ENCODE measurements at regions not wholly inside any gene's neighbourhood (a gene's known extent, or its start where the extent isn't known, plus 50 kb on each side); places are given as distances from the start of the nearest gene placed in this dataset.

GRCh38 chr11:134640971-134641968 is 229.2 kb upstream of the B3GAT1 start:
- peak in 2 of 4 experiments; percentile 2 to 6 for DNase-seq

DNA sequence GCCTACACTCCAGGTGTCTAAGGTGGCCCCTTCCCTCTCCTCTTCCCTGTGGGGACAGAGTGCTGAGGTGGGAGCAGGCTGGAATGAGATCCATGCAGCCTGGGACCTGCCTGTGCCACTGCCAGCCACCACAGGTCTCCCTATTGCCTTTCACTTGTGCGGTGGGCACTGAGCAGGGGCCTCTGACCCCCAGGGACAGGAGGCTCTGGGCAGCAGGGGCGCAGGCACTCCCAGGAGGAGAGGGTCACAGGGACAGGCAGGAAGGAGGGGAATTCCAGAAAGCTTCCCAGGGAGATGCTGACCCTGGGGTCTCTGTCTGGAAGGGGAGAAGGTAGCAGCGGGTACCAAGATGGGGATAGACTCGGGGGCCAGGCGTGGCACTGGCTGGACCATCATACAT is 228.5 kb upstream of the B3GAT1 start:
- no peak for DNase-seq

GRCh38 chr11:134639586-134640330 is 227.7 kb upstream of the B3GAT1 start:
- no peak for DNase-seq

- no peak for DNase-seq
These were observed 226.9 kb upstream of the B3GAT1 start for GRCh38 chr11:134638796-134639430.

DNA sequence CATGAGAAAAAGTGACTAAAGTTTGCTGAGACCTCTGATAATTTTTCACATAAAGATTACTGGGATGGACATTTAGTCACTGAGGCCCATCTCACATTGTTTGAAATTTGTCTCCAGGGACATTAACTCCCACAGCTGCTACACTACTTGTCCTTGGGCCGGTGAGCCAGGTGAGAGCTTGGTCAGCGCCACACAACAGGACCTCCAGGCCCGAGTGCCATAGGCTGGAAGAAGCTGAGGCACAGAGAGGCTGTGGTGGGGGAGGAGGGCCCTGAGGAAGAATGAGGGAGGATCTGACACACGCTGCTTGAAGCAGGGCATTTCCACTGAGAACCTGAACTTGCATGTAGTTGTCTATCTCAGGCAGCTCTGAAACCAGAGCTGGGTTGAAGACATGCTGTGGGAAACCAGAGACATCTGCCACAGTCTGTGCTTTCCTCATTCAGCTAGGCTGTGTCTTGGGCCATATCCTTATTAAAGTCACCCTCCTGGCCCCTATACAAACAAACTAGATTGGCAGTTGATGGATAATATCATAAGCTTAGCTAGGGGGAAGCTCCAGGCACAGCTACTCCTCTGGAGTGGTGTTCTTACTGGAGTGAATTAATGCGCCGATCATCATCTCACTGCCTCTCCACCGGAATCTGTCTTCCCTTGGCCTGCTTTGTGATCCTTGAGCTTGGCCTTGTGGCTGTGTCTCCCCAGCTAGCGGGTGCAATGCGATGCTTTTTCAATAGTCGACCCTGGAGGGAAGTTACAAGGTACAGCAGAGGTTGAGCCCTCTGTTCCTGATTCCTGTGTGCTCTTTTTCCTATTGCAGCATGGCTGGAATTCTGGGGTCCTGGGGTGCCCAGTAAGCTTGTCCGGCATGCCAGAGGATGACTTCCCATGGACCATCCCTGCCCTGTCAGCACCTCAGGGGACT is 225.3 kb upstream of the B3GAT1 start:
- DNase-seq: no peak

DNA sequence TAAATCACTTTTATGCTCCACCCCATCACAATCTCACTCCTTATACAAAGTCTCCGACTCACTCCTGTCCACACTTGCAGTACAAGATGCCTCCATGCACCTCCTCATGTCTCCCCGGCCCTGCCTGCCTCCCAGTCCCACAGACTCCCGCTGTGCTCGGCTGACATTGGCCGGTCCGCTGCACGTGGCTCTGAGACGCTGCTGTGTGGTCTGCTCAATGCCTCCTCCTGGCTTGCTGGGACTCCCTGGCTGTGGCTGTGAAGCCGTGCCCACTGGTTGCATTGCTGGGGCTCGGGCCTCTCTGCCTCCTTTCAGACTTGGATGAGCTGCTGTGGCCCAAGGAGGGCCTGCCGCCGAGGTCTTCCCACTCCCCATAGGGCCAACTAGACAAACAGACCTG is 224.0 kb upstream of the B3GAT1 start:
- DNase-seq: no peak

- DNase-seq: peak in 2 of 4 experiments; percentile 3 to 13
These were observed 223.1 kb upstream of the B3GAT1 start for GRCh38 chr11:134634897-134635831.

DNA sequence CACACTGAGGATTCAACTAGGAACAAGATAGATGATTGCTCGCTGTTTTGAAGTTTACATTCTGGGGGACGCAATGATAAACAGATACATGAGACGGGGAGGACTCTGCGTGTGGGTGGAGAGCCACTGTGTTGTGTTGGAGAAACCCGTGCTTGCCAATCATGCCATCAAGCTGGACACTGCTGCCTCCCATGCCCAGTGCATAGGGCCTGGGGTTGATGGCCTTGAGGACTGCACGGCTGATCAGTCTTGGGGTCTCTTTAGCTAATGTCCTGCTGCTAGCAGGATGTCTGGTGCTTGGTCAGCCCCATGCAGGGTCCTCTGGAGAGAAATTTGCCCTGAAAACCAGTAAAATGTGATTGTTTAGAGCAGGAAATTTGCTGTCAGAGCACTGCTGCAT is 221.2 kb upstream of the B3GAT1 start:
- no peak for DNase-seq

GRCh38 chr11:134632347-134633119 is 220.5 kb upstream of the B3GAT1 start:
- no peak for DNase-seq

GRCh38 chr11:134630861-134631260 is 218.8 kb upstream of the B3GAT1 start:
- no peak for DNase-seq

GRCh38 chr11:134628426-134628825 is 216.4 kb upstream of the B3GAT1 start:
- DNase-seq: no peak

GRCh38 chr11:134626032-134626431 is 214.0 kb upstream of the B3GAT1 start:
- no peak for DNase-seq

GRCh38 chr11:134625631-134626030 is 213.6 kb upstream of the B3GAT1 start:
- no peak for DNase-seq

DNA sequence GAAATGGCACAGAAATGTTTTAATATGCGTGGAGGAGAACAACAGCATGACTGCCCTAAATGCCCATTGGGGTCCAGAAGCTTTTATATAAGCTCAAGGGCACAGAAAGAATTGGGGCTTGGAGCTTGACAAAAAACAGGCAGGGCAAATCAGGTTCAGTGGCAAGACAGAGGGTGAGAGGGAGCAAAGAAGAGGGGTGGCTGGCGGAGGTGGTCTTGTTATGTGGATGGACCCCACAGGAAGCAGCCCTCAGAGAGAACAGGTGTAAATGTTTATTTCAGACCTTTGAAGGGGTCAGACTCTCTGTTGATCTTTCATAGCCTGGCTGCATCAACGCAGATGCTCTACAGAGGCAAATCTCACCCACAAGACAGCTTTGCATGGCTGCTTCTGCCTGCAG is 213.1 kb upstream of the B3GAT1 start:
- no peak for DNase-seq

GRCh38 chr11:134624166-134624920 is 212.3 kb upstream of the B3GAT1 start:
- DNase-seq: no peak

GRCh38 chr11:134623711-134624110 is 211.7 kb upstream of the B3GAT1 start:
- DNase-seq: no peak

GRCh38 chr11:134622458-134622857 is 210.4 kb upstream of the B3GAT1 start:
- no peak for DNase-seq

- no peak for DNase-seq
These were observed 205.3 kb upstream of the B3GAT1 start for GRCh38 chr11:134617360-134617759.

GRCh38 chr11:134616038-134616437 is 204.0 kb upstream of the B3GAT1 start:
- no peak for DNase-seq

Data from suppressor macrophage (primary cell).